HepG2 (cell line): ENCODE measurements at regions not wholly inside any gene's neighbourhood (a gene's known extent, or its start where the extent isn't known, plus 50 kb on each side); places are given as distances from the start of the nearest gene placed in this dataset.
"Not testable (repeated sequence)": the region's sequence is repeated elsewhere in the genome, so short reads cannot be mapped to it uniquely, and the experiment has no call there.

Source experiments
- ATAC-seq: fragments of 200-7000 bp; cut with Tn5 transposase; 3 replicates; pipeline ENCODE4 v1.9.1; 2020; ENCODE audit warnings: mild to moderate bottlenecking, moderate library complexity
- BruUV-seq: library from RNA; stranded (reverse); fragments of 400-500 nt; replicated peaks from 2 replicates; lab custom pipeline; 2021; lab: Mats Ljungman, UMichigan
- CTCF ChIA-PET: fragments of 300-600 bp; formaldehyde crosslinking; extraction: SDS; loops from one replicate; lab custom pipeline; 2021; ENCODE audit warnings: low total read pairs, inconsistent platforms, low intra/inter-chr PET ratio; lab: Yijun Ruan, JAX
- POLR2A ChIA-PET: fragments of 350-600 bp; sonication (Branson Sonifier 250); formaldehyde crosslinking; loops from one replicate; lab custom pipeline; 2020; ENCODE audit warnings: antibody characterized with exemption, inconsistent platforms; lab: Yijun Ruan, JAX
- DNase-seq: peaks from one replicate; pipeline ENCODE4 v3.0.0-alpha.2; 2015; ENCODE audit warnings: low spot score
- FAIRE-seq: peaks from 3 replicates; lab custom pipeline; 2011; peaks lifted over from hg19 to GRCh38; lab: Jason Lieb, UNC
- H2AFZ ChIP-seq: one replicate; pipeline ENCODE4 v1.6.1; 2011; ENCODE audit warnings: low read length, inconsistent platforms
- H3K27ac ChIP-seq: fragments of 300-600 bp; 3 replicates; pipeline ENCODE4 v1.8.0; 2011; ENCODE audit warnings: mixed run types, mild to moderate bottlenecking, mixed read lengths, low read length, inconsistent platforms; ENCODE audit not compliant: insufficient read depth; ENCODE audit errors: extremely low read length
- H3K27me3 ChIP-seq, 2 experiments: fragments of 200-600 bp in 1 of 2; 2 replicates in 1 of 2; 3 replicates in 1 of 2; pipeline versions ENCODE4 v1.6.0 to v1.8.0; 2011; ENCODE audit warnings: low read length in 2 of 2, mild to moderate bottlenecking in 2 of 2, moderate library complexity in 2 of 2, inconsistent platforms in 1 of 2; ENCODE audit not compliant: insufficient read depth in 2 of 2, control insufficient read depth in 1 of 2
- H3K36me3 ChIP-seq, 2 experiments: fragments of 200-600 bp in 1 of 2; replicated peaks in 1 of 2; 2 replicates in 1 of 2; 3 replicates in 1 of 2; pipeline versions ENCODE4 v1.5.1 to v1.8.0; 2011; ENCODE audit warnings: low read length in 2 of 2, inconsistent platforms in 1 of 2; ENCODE audit not compliant: insufficient read depth in 2 of 2, control insufficient read depth in 1 of 2
- H3K4me1 ChIP-seq: 2 replicates; pipeline ENCODE4 v1.5.1; 2012; ENCODE audit warnings: low read length, inconsistent platforms; ENCODE audit not compliant: insufficient read depth
- H3K4me2 ChIP-seq: 2 replicates; pipeline ENCODE4 v1.6.0; 2011; ENCODE audit warnings: low read depth, low read length, inconsistent platforms
- H3K4me3 ChIP-seq, 3 experiments: fragments of 200-600 bp in 1 of 3; sonication (generic), shearing (Covaris generic) in 1 of 3; replicated peaks in 1 of 3; 2 replicates each; pipeline ENCODE4 v1.5.1; 2011 to 2016; ENCODE audit warnings: low read length in 3 of 3, inconsistent platforms in 2 of 3, low read depth in 2 of 3, mild to moderate bottlenecking in 2 of 3, control low read depth in 1 of 3, mixed read lengths in 1 of 3; ENCODE audit not compliant: insufficient read depth in 1 of 3
- H3K79me2 ChIP-seq: one replicate; pipeline ENCODE4 v1.6.1; 2011; ENCODE audit warnings: low read length, inconsistent platforms; ENCODE audit not compliant: insufficient read depth
- H3K9ac ChIP-seq: 2 replicates; pipeline ENCODE4 v1.6.0; 2011; ENCODE audit warnings: mild to moderate bottlenecking, low read depth, low read length, inconsistent platforms; ENCODE audit not compliant: insufficient read depth
- H3K9me3 ChIP-seq: 2 replicates; pipeline ENCODE4 v1.5.1; 2012; ENCODE audit warnings: mild to moderate bottlenecking, low read length
- H4K20me1 ChIP-seq: 2 replicates; pipeline ENCODE4 v1.6.0; 2011; ENCODE audit warnings: inconsistent platforms, mild to moderate bottlenecking, low read length, moderate library complexity; ENCODE audit not compliant: insufficient read depth
- CSRNP1 ChIP-seq: sonication (generic); formaldehyde crosslinking; IDR thresholded peaks from 2 replicates; pipeline ENCODE4 v1.8.1; 2023; ENCODE audit warnings: mild to moderate bottlenecking, missing genetic modification reagents
- DRAP1 ChIP-seq: IDR thresholded peaks from 2 replicates; pipeline ENCODE4 v1.6.1; 2016; ENCODE audit warnings: missing genetic modification reagents, missing compliant biosample characterization
- HIC2 ChIP-seq: sonication (generic); formaldehyde crosslinking; IDR thresholded peaks from 2 replicates; pipeline ENCODE4 v1.9.0; 2022; ENCODE audit warnings: low read depth, missing genetic modification reagents
- ZNF710 ChIP-seq: sonication (generic); formaldehyde crosslinking; IDR thresholded peaks from 2 replicates; pipeline ENCODE4 v1.5.0; 2020; ENCODE audit warnings: mild to moderate bottlenecking, missing genetic modification reagents, borderline replicate concordance
- in situ Hi-C: cut with HindIII; loops from 2 replicates; pipeline ENCODE4 v1.10.0; 2017; ENCODE audit warnings: low pct_unique_long_range_greater_than_20kb; ENCODE audit not compliant: extremely low pct_ligation_motif_present
- intact Hi-C: fragments of 100-400 bp; cut with micrococcal nuclease; formaldehyde crosslinking; loops from one replicate; pipeline ENCODE4 v1.10.0; 2022; ENCODE audit not compliant: unreplicated experiment

GRCh38 chr7:136386876-136387275 lies 409.7 kb upstream of the MTPN start (continued):
- TF ChIP-seq HIC2 (CRISPR knock-in tag) = no peak
- TF ChIP-seq CSRNP1 (CRISPR knock-in tag) = no peak
- no peak for TF ChIP-seq ZNF710 (CRISPR knock-in tag)
- TF ChIP-seq DRAP1 (CRISPR knock-in tag) = no peak

- ATAC-seq, CTCF ChIA-PET: not testable (repeated sequence)
Measured at GRCh38 chr7:136371409-136371808, 394.2 kb upstream of the MTPN start.

More at GRCh38 chr7:136371409-136371808, 394.2 kb upstream of the MTPN start:
- H3K36me3 ChIP-seq, FAIRE-seq, BruUV-seq, H4K20me1 ChIP-seq, H3K27ac ChIP-seq, H3K79me2 ChIP-seq, H3K4me3 ChIP-seq, H3K9ac ChIP-seq, H3K9me3 ChIP-seq, H3K4me2 ChIP-seq, DNase-seq, H2AFZ ChIP-seq, H3K27me3 ChIP-seq, H3K4me1 ChIP-seq, intact Hi-C loops, POLR2A ChIA-PET, in situ Hi-C loops: not testable (repeated sequence)
